ENCODE measurements at regions not wholly inside any gene's neighbourhood (a gene's known extent, or its start where the extent isn't known, plus 50 kb on each side); places are given as distances from the start of the nearest gene placed in this dataset.

- TF ChIP-seq CTCF (conservative IDR thresholded peaks at IDR 0.05; ENCODE audit: low read length) (no peak), EZH2phosphoT487 (IDR thresholded peaks at IDR 0.05; ENCODE audit: borderline replicate concordance) (no peak)
- no peaks in the 10 kb centered on the region for H3K36me3 ChIP-seq (ENCODE audit: insufficient read depth, low read length)
- no peak overlapping the region for H3K9ac ChIP-seq (ENCODE audit: low read depth, low read length, poor library complexity, severe bottlenecking)
Measured at GRCh38 chr3:68059628-68060152, 405.3 kb upstream of the SUCLG2 start.

GRCh38 chr3:68057637-68058320 lies 403.4 kb upstream of the SUCLG2 start:
- no peak for TF ChIP-seq EZH2phosphoT487 (IDR thresholded peaks at IDR 0.05; ENCODE audit: borderline replicate concordance)
- TF ChIP-seq CTCF (conservative IDR thresholded peaks at IDR 0.05; ENCODE audit: low read length): no peak
- H3F3A ChIP-seq (ENCODE audit: low read depth): no peaks in the 10 kb centered on the region
- no peaks in the 10 kb centered on the region for H3K36me3 ChIP-seq (ENCODE audit: insufficient read depth, low read length)

More at GRCh38 chr3:68059628-68060152, 405.3 kb upstream of the SUCLG2 start:
- H4K20me1 ChIP-seq (ENCODE audit: insufficient read depth, low read length, poor library complexity, severe bottlenecking): no peaks in the 10 kb centered on the region
- H3F3A ChIP-seq (ENCODE audit: low read depth): no peaks in the 10 kb centered on the region
- no peaks in the 10 kb centered on the region for H3K9me3 ChIP-seq (ENCODE audit: insufficient read depth, low read depth, low read length)
- H3K4me1 ChIP-seq (ENCODE audit: insufficient read depth, low read length, poor library complexity, severe bottlenecking): no peaks in the 10 kb centered on the region
- no peak overlapping the region for H3K4me2 ChIP-seq (ENCODE audit: low read depth, low read length, poor library complexity, severe bottlenecking)
- H3K4me3 ChIP-seq (ENCODE audit: low read length, poor library complexity, severe bottlenecking): no peak overlapping the region
- no peak overlapping the region for H2AFZ ChIP-seq (ENCODE audit: low read length)
- H3K9me2 ChIP-seq (replicated peaks; ENCODE audit: low read depth, low read length): no peaks in the 10 kb centered on the region
- H3K79me2 ChIP-seq (ENCODE audit: insufficient read depth, low read length): no peaks in the 10 kb centered on the region
- no peaks in the 10 kb centered on the region for H3K27me3 ChIP-seq (ENCODE audit: insufficient read depth, low read length, poor library complexity, severe bottlenecking)

GRCh38 chr3:68056556-68056955 lies 402.1 kb upstream of the SUCLG2 start:
- no peak overlapping the region for H2AFZ ChIP-seq (ENCODE audit: low read length)
- H3K4me1 ChIP-seq (ENCODE audit: insufficient read depth, low read length, poor library complexity, severe bottlenecking): no peaks in the 10 kb centered on the region
- TF ChIP-seq EZH2phosphoT487 (IDR thresholded peaks at IDR 0.05; ENCODE audit: borderline replicate concordance) (no peak), CTCF (conservative IDR thresholded peaks at IDR 0.05; ENCODE audit: low read length) (no peak)
- no peaks in the 10 kb centered on the region for H3K27me3 ChIP-seq (ENCODE audit: insufficient read depth, low read length, poor library complexity, severe bottlenecking)
- no peak overlapping the region for H3K4me3 ChIP-seq (ENCODE audit: low read length, poor library complexity, severe bottlenecking)
- H3K9ac ChIP-seq (ENCODE audit: low read depth, low read length, poor library complexity, severe bottlenecking): no peak overlapping the region
- H3K36me3 ChIP-seq (ENCODE audit: insufficient read depth, low read length): no peaks in the 10 kb centered on the region
- H3K79me2 ChIP-seq (ENCODE audit: insufficient read depth, low read length): no peaks in the 10 kb centered on the region
- H3K4me2 ChIP-seq (ENCODE audit: low read depth, low read length, poor library complexity, severe bottlenecking): no peak overlapping the region
- H3K9me3 ChIP-seq (ENCODE audit: insufficient read depth, low read depth, low read length): no peaks in the 10 kb centered on the region
- H3K9me2 ChIP-seq (replicated peaks; ENCODE audit: low read depth, low read length): no peaks in the 10 kb centered on the region
- no peaks in the 10 kb centered on the region for H3F3A ChIP-seq (ENCODE audit: low read depth)
- no peaks in the 10 kb centered on the region for H4K20me1 ChIP-seq (ENCODE audit: insufficient read depth, low read length, poor library complexity, severe bottlenecking)

More at GRCh38 chr3:68057637-68058320, 403.4 kb upstream of the SUCLG2 start:
- Histone ChIP-seq H3K9me2 (replicated peaks; ENCODE audit: low read depth, low read length) (no peaks in the 10 kb centered on the region), H3K9ac (ENCODE audit: low read depth, low read length, poor library complexity, severe bottlenecking) (no peak overlapping the region), H3K27me3 (ENCODE audit: insufficient read depth, low read length, poor library complexity, severe bottlenecking) (no peaks in the 10 kb centered on the region), H3K4me3 (ENCODE audit: low read length, poor library complexity, severe bottlenecking) (no peak overlapping the region), H2AFZ (ENCODE audit: low read length) (no peak overlapping the region), H4K20me1 (ENCODE audit: insufficient read depth, low read length, poor library complexity, severe bottlenecking) (no peaks in the 10 kb centered on the region), H3K9me3 (ENCODE audit: insufficient read depth, low read depth, low read length) (no peaks in the 10 kb centered on the region), H3K4me2 (ENCODE audit: low read depth, low read length, poor library complexity, severe bottlenecking) (no peak overlapping the region), H3K4me1 (ENCODE audit: insufficient read depth, low read length, poor library complexity, severe bottlenecking) (no peaks in the 10 kb centered on the region), H3K79me2 (ENCODE audit: insufficient read depth, low read length) (no peaks in the 10 kb centered on the region)
